ENCODE measurements at regions not wholly inside any gene's neighbourhood (a gene's known extent, or its start where the extent isn't known, plus 50 kb on each side); places are given as distances from the start of the nearest gene placed in this dataset.

DNA sequence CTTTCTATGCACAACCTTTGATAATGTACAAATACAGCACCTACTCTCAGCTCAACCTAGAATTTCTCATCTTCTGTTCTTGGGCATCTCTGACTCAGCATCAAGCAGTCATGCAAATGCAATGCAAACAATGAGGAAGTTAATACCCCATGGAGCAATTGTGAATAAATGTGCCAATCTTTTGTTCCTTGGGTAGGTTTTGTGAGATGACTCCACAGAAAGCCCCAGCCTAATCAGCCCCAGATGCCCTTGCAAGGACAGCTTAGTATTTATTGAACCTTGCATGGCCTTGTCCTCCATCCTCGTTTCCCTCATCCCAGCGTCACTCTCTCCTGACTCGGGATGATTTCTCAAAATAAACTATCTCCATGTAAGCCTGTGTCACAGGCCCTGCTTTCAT lies 494.7 kb upstream of the NECTIN3 start:
- H2AK5ac ChIP-seq (ENCODE audit: insufficient read length, low read length), result no peak overlapping the region
- peaks cover 15 to 26% (median 18%) of the 10 kb centered on the region in 3 experiments for H3K36me3 Mint-ChIP-seq (ENCODE audit: insufficient read depth in 1 of 3, low read depth in 3 of 3)
- H3K27ac ChIP-seq (ENCODE audit: insufficient read length, low read depth, low read length), result peak overlapping the region; percentile 29
- H3K27me3 Mint-ChIP-seq (ENCODE audit: low read depth), result no peaks in the 10 kb centered on the region
- no peak overlapping the region for H2BK20ac ChIP-seq (ENCODE audit: low read depth, low read length, poor library complexity, severe bottlenecking)
- H4K20me1 ChIP-seq (ENCODE audit: control insufficient read depth, insufficient read depth, insufficient read length), result no peaks in the 10 kb centered on the region
- no peak overlapping the region for H3K9ac ChIP-seq (ENCODE audit: extremely low read depth, insufficient read length, low read length)
- TF ChIP-seq, protein P1, sequence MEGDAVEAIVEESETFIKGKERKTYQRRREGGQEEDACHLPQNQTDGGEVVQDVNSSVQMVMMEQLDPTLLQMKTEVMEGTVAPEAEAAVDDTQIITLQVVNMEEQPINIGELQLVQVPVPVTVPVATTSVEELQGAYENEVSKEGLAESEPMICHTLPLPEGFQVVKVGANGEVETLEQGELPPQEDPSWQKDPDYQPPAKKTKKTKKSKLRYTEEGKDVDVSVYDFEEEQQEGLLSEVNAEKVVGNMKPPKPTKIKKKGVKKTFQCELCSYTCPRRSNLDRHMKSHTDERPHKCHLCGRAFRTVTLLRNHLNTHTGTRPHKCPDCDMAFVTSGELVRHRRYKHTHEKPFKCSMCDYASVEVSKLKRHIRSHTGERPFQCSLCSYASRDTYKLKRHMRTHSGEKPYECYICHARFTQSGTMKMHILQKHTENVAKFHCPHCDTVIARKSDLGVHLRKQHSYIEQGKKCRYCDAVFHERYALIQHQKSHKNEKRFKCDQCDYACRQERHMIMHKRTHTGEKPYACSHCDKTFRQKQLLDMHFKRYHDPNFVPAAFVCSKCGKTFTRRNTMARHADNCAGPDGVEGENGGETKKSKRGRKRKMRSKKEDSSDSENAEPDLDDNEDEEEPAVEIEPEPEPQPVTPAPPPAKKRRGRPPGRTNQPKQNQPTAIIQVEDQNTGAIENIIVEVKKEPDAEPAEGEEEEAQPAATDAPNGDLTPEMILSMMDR (conservative IDR thresholded peaks at IDR 0.05), result no peak
- WGBS (ENCODE audit: extremely low coverage, insufficient read length, low lambda C conversion rate), result no CpG with 5 or more reads among the region's 3 CpGs
- H3K79me2 ChIP-seq (ENCODE audit: insufficient read depth, low read length), result no peaks in the 10 kb centered on the region
- no peak overlapping the region for H2BK5ac ChIP-seq (ENCODE audit: insufficient read length, low read length)
- peak overlapping the region; percentile 94 to 98 (median 98) for H3K27ac Mint-ChIP-seq
- H3K79me1 ChIP-seq (ENCODE audit: insufficient read depth, low read depth, low read length, poor library complexity, severe bottlenecking), result no peaks in the 10 kb centered on the region
- H2BK120ac ChIP-seq (ENCODE audit: low read depth, low read length, poor library complexity, severe bottlenecking), result peak overlapping the region; percentile 79
- no peak overlapping the region for H3K4me2 ChIP-seq (ENCODE audit: insufficient read depth, insufficient read length, low read length)
- no peaks in the 10 kb centered on the region for H3K27me3 ChIP-seq (ENCODE audit: insufficient read depth, low read length)
- H2BK12ac ChIP-seq (ENCODE audit: insufficient read length, low read depth, low read length), result no peak overlapping the region
- no peak overlapping the region for H4K8ac ChIP-seq (replicated peaks; ENCODE audit: insufficient read length, low read depth, low read length)
- DNase-seq, result peak; percentile 74
- H2AFZ ChIP-seq (ENCODE audit: low read length), result no peak overlapping the region
- H2BK15ac ChIP-seq (ENCODE audit: low read depth, low read length), result no peak overlapping the region
- no peaks in the 10 kb centered on the region for H3K23me2 ChIP-seq (ENCODE audit: insufficient read length, low read depth, low read length, poor library complexity, severe bottlenecking)
- peaks cover 12 to 21% of the 10 kb centered on the region in 2 experiments; a peak in 4 of 5 replicates for H3K9me3 Mint-ChIP-seq
- H3K4ac ChIP-seq (ENCODE audit: low read depth, low read length), result no peak overlapping the region
- no peak overlapping the region for H3K14ac ChIP-seq (ENCODE audit: insufficient read depth, low read length)
- H4K5ac ChIP-seq (ENCODE audit: insufficient read length, low read depth, low read length), result no peak overlapping the region
- no peak overlapping the region for H3K23ac ChIP-seq (ENCODE audit: insufficient read length, low read depth, low read length)
- no peak overlapping the region for H3T11ph ChIP-seq (ENCODE audit: low read length)
- peaks cover 2% of the 10 kb centered on the region; the same call in 1 of the 2 replicates for H3K4me1 ChIP-seq (ENCODE audit: insufficient read depth, low read length)
- peak overlapping the region in 1 of 2 experiments; percentile 56; a peak in 2 of 5 replicates for H3K4me3 Mint-ChIP-seq
- H3K56ac ChIP-seq (ENCODE audit: insufficient read length, low read depth, low read length), result no peak overlapping the region
- H3K9me3 ChIP-seq (ENCODE audit: control insufficient read depth, low read depth, low read length), result no peaks in the 10 kb centered on the region
- no peak overlapping the region for H3K18ac ChIP-seq (ENCODE audit: insufficient read length, low read depth, low read length)
- no peak overlapping the region for H4K91ac ChIP-seq (ENCODE audit: insufficient read length, low read depth, low read length)
- H3K4me1 Mint-ChIP-seq, result peaks cover 41 to 46% of the 10 kb centered on the region in 2 experiments

Measured in H9 (cell line).